Calu3 (cell line): ENCODE measurements at regions not wholly inside any gene's neighbourhood (a gene's known extent, or its start where the extent isn't known, plus 50 kb on each side); places are given as distances from the start of the nearest gene placed in this dataset.

ENCODE experiments used
- BruUV-seq: library from RNA; stranded (reverse); fragments of 400-500 nt; replicated peaks from 2 replicates; lab custom pipeline; 2021; lab: Mats Ljungman, UMichigan
- CTCF ChIA-PET: fragments of 300-600 bp; sonication (Branson Sonifier 250); formaldehyde crosslinking; loops from one replicate; lab custom pipeline; 2022; ENCODE audit warnings: antibody characterized with exemption; lab: Charles Lee
- DNase-seq: peaks from one replicate; pipeline ENCODE4 v3.0.0; 2022
- H3K27ac Mint-ChIP-seq: one replicate; pipeline ENCODE4 v1.8.0; 2022; ENCODE audit warnings: mixed read lengths; ENCODE audit not compliant: unreplicated experiment
- H3K27me3 Mint-ChIP-seq: one replicate; pipeline ENCODE4 v1.8.0; 2022; ENCODE audit warnings: mixed read lengths; ENCODE audit not compliant: unreplicated experiment
- H3K36me3 Mint-ChIP-seq: one replicate; pipeline ENCODE4 v1.8.0; 2022; ENCODE audit warnings: mild to moderate bottlenecking, moderate library complexity, mixed read lengths; ENCODE audit not compliant: insufficient read depth, unreplicated experiment
- H3K4me1 Mint-ChIP-seq: one replicate; pipeline ENCODE4 v1.8.0; 2022; ENCODE audit warnings: mild to moderate bottlenecking, low read depth, mixed read lengths; ENCODE audit not compliant: unreplicated experiment
- H3K4me3 Mint-ChIP-seq: one replicate; pipeline ENCODE4 v1.8.0; 2022; ENCODE audit warnings: mild to moderate bottlenecking, low read depth, moderate library complexity, mixed read lengths; ENCODE audit not compliant: unreplicated experiment
- H3K9me3 Mint-ChIP-seq: one replicate; pipeline ENCODE4 v1.8.0; 2022; ENCODE audit warnings: low read depth, mixed read lengths; ENCODE audit not compliant: unreplicated experiment
- CTCF ChIP-seq: fragments of 200-600 bp; IDR thresholded peaks from one replicate; pipeline ENCODE4 v1.8.0; 2022; ENCODE audit warnings: antibody characterized with exemption; ENCODE audit not compliant: unreplicated experiment
- intact Hi-C: fragments of 100-400 bp; cut with micrococcal nuclease; formaldehyde crosslinking; loops from one replicate; pipeline ENCODE4 v1.10.0; 2022; ENCODE audit not compliant: unreplicated experiment

GRCh38 chr4:137333031-137333430, 199.3 kb downstream of the PCDH18 start:
- no peaks in the 10 kb centered on the region for H3K36me3 Mint-ChIP-seq
- no peak overlapping the region for H3K4me3 Mint-ChIP-seq
- no peaks in the 10 kb centered on the region for H3K27me3 Mint-ChIP-seq
- no peaks in the 10 kb centered on the region for H3K4me1 Mint-ChIP-seq
- no TSS peak for BruUV-seq
- CTCF ChIA-PET: no interaction called here
- DNase-seq: no peak
- H3K27ac Mint-ChIP-seq: no peak overlapping the region
- intact Hi-C loops: no loop called here
- TF ChIP-seq CTCF: no peak
- H3K9me3 Mint-ChIP-seq: peaks cover 2% of the 10 kb centered on the region

DNA sequence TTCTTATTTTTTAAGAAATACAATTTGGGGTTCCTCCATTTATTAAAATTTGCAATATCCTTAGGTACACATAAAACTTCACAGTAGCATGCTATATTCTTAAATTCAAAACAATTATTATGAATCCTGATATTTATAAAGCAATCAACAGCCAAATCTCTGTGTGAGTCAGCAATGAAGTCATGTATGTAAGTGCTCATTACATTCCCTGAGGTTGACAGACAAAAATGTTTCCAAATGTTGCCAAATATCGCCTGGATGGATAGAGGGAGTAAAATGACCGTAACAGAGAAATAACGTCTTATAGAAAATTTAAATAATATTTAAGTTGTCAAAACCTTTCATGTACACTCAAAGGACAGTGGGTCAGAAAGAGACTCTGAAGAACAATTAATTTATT, 220.0 kb downstream of the PCDH18 start:
- no peak for TF ChIP-seq CTCF
- H3K27me3 Mint-ChIP-seq: no peaks in the 10 kb centered on the region
- BruUV-seq: no TSS peak
- H3K9me3 Mint-ChIP-seq: no peaks in the 10 kb centered on the region
- CTCF ChIA-PET: no interaction called here
- H3K4me1 Mint-ChIP-seq: no peaks in the 10 kb centered on the region
- intact Hi-C loops: no loop called here
- H3K36me3 Mint-ChIP-seq: no peaks in the 10 kb centered on the region
- no peak overlapping the region for H3K4me3 Mint-ChIP-seq
- H3K27ac Mint-ChIP-seq: no peak overlapping the region
- DNase-seq: no peak

GRCh38 chr4:137310593-137311490, 221.5 kb downstream of the PCDH18 start:
- CTCF ChIA-PET: no interaction called here
- Mint-ChIP-seq H3K27ac (no peak overlapping the region), H3K4me3 (no peak overlapping the region), H3K9me3 (no peaks in the 10 kb centered on the region), H3K4me1 (no peaks in the 10 kb centered on the region), H3K27me3 (no peaks in the 10 kb centered on the region), H3K36me3 (no peaks in the 10 kb centered on the region)
- BruUV-seq: no TSS peak
- TF ChIP-seq CTCF: no peak
- no peak for DNase-seq
- intact Hi-C loops: no loop called here

GRCh38 chr4:137310166-137310565, 222.1 kb downstream of the PCDH18 start:
- DNase-seq: no peak
- H3K27ac Mint-ChIP-seq: no peak overlapping the region
- no peaks in the 10 kb centered on the region for H3K9me3 Mint-ChIP-seq
- no peaks in the 10 kb centered on the region for H3K36me3 Mint-ChIP-seq
- no peak for TF ChIP-seq CTCF
- intact Hi-C loops: no loop called here
- BruUV-seq: no TSS peak
- CTCF ChIA-PET: no interaction called here
- H3K4me1 Mint-ChIP-seq: no peaks in the 10 kb centered on the region
- H3K4me3 Mint-ChIP-seq: no peak overlapping the region
- no peaks in the 10 kb centered on the region for H3K27me3 Mint-ChIP-seq
